PC-9 (cell line): ENCODE measurements at regions not wholly inside any gene's neighbourhood (a gene's known extent, or its start where the extent isn't known, plus 50 kb on each side); places are given as distances from the start of the nearest gene placed in this dataset.

Experiments
- BruUV-seq: library from RNA; stranded (reverse); fragments of 400-500 nt; replicated peaks from 2 replicates; lab custom pipeline; 2021; lab: Mats Ljungman, UMichigan
- CTCF ChIA-PET: fragments of 300-600 bp; sonication (Branson Sonifier 250); formaldehyde crosslinking; loops from one replicate; lab custom pipeline; 2022; ENCODE audit warnings: antibody characterized with exemption; lab: Charles Lee
- POLR2A ChIA-PET: fragments of 300-600 bp; sonication (Branson Sonifier 250); formaldehyde crosslinking; loops from one replicate; lab custom pipeline; 2022; ENCODE audit warnings: antibody characterized with exemption; ENCODE audit not compliant: unreplicated experiment; lab: Charles Lee
- DNase-seq, 2 experiments: peaks; one replicate each; pipeline versions ENCODE4 v3.0.0 to v3.0.0-alpha.2; 2015 to 2022; ENCODE audit warnings: mixed read lengths in 1 of 2
- H2AFZ ChIP-seq: fragments of 200-600 bp; sonication (generic); 2 replicates; pipeline ENCODE4 v1.8.1; 2017; ENCODE audit warnings: antibody characterized with exemption
- H3F3A ChIP-seq: fragments of 200-600 bp; sonication (generic); 2 replicates; pipeline ENCODE4 v1.8.1; 2017; ENCODE audit warnings: antibody characterized with exemption, mild to moderate bottlenecking, low read depth; ENCODE audit not compliant: insufficient read depth
- H3K27ac ChIP-seq: fragments of 200-600 bp; sonication (generic); 2 replicates; pipeline ENCODE4 v1.6.1; 2016; ENCODE audit warnings: mixed run types
- H3K27me3 ChIP-seq: fragments of 200-600 bp; sonication (generic); 2 replicates; pipeline ENCODE4 v1.6.1; 2016; ENCODE audit warnings: low read depth, mixed run types; ENCODE audit not compliant: insufficient read depth
- H3K36me3 ChIP-seq: fragments of 200-600 bp; sonication (generic); 2 replicates; pipeline ENCODE4 v1.6.1; 2016; ENCODE audit warnings: low read depth, mixed run types
- H3K4me1 ChIP-seq: fragments of 200-600 bp; sonication (generic); replicated peaks from 2 replicates; pipeline ENCODE4 v1.6.1; 2016; ENCODE audit warnings: mixed run types; ENCODE audit not compliant: insufficient read depth
- H3K4me2 ChIP-seq: fragments of 200-600 bp; sonication (generic); 2 replicates; pipeline ENCODE4 v1.6.1; 2017; ENCODE audit warnings: mixed run types
- H3K4me3 ChIP-seq: fragments of 200-600 bp; sonication (generic); 2 replicates; pipeline ENCODE4 v1.6.1; 2016; ENCODE audit warnings: mixed run types
- H3K79me2 ChIP-seq: fragments of 200-600 bp; sonication (generic); 2 replicates; pipeline ENCODE4 v1.6.1; 2017; ENCODE audit warnings: low read depth, mixed run types
- H3K9me2 ChIP-seq: fragments of 200-600 bp; sonication (generic); 2 replicates; pipeline ENCODE4 v1.8.1; 2017; ENCODE audit warnings: mild to moderate bottlenecking; ENCODE audit not compliant: insufficient read depth
- H3K9me3 ChIP-seq: fragments of 200-600 bp; sonication (generic); 2 replicates; pipeline ENCODE4 v1.8.1; 2016; ENCODE audit warnings: low read depth; ENCODE audit not compliant: insufficient read depth
- H4K20me1 ChIP-seq: fragments of 200-600 bp; sonication (generic); 2 replicates; pipeline ENCODE4 v1.8.1; 2017; ENCODE audit not compliant: insufficient read depth
- CTCF ChIP-seq: fragments of 200-600 bp; sonication (generic); conservative IDR thresholded peaks from 2 replicates; pipeline ENCODE4 v1.6.1; 2017; ENCODE audit warnings: mixed run types, antibody characterized with exemption, mild to moderate bottlenecking, moderate library complexity
- EZH2 ChIP-seq: fragments of 200-600 bp; sonication (generic); IDR thresholded peaks from 2 replicates; pipeline ENCODE4 v1.8.0; 2017; ENCODE audit warnings: antibody characterized with exemption, low read depth
- intact Hi-C: fragments of 100-400 bp; cut with micrococcal nuclease; formaldehyde crosslinking; loops from one replicate; pipeline ENCODE4 v1.10.0; 2022; ENCODE audit not compliant: unreplicated experiment

GRCh38 chr7:47039089-47039648, 542.7 kb downstream of the TNS3 start:
- POLR2A ChIA-PET: no interaction called here

DNA sequence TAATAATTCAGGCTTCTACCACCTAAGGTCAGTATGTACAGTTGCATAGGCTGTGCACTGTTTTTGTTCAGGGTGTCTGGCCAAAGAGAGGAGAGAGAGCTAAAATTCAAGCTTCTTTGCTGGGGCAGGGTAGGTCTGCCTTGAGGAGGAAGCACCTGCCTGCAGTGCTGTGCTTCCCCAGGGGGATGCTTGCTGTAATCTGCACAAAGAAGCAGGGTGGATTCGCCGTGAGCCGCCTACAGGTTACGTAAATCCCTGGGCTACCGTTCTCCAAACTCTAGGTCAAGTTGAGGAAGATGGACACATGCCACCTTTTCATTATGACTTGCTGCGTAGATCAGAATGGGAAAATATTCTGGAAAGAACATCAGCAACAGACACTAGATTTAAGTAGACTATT, 543.3 kb downstream of the TNS3 start:
- Histone ChIP-seq H3K79me2 (no peaks in the 10 kb centered on the region), H3K4me3 (no peak overlapping the region), H3K4me2 (no peak overlapping the region), H3F3A (no peaks in the 10 kb centered on the region), H3K4me1 (no peaks in the 10 kb centered on the region), H2AFZ (no peak overlapping the region), H3K9me2 (no peaks in the 10 kb centered on the region), H3K36me3 (no peaks in the 10 kb centered on the region), H3K27me3 (no peaks in the 10 kb centered on the region), H3K9me3 (no peaks in the 10 kb centered on the region), H4K20me1 (no peaks in the 10 kb centered on the region), H3K27ac (no peak overlapping the region)
- BruUV-seq: no TSS peak
- no peak for DNase-seq
- CTCF ChIA-PET: no interaction called here
- intact Hi-C loops: no loop called here
- POLR2A ChIA-PET: no interaction called here
- TF ChIP-seq CTCF: no peak
- TF ChIP-seq EZH2: no peak

More at GRCh38 chr7:47039089-47039648, 542.7 kb downstream of the TNS3 start:
- H3K4me2 ChIP-seq: no peak overlapping the region
- intact Hi-C loops: no loop called here
- no peaks in the 10 kb centered on the region for H3K9me2 ChIP-seq
- DNase-seq: no peak
- no peaks in the 10 kb centered on the region for H3K9me3 ChIP-seq
- no peaks in the 10 kb centered on the region for H3K4me1 ChIP-seq
- CTCF ChIA-PET: no interaction called here
- H3K79me2 ChIP-seq: no peaks in the 10 kb centered on the region
- no peak overlapping the region for H3K4me3 ChIP-seq
- TF ChIP-seq CTCF (no peak), EZH2 (no peak)
- no peaks in the 10 kb centered on the region for H4K20me1 ChIP-seq
- BruUV-seq: no TSS peak
- H3K27me3 ChIP-seq: no peaks in the 10 kb centered on the region
- H3K27ac ChIP-seq: no peak overlapping the region
- H2AFZ ChIP-seq: no peak overlapping the region
- no peaks in the 10 kb centered on the region for H3K36me3 ChIP-seq
- no peaks in the 10 kb centered on the region for H3F3A ChIP-seq

GRCh38 chr7:47037607-47038006, 544.3 kb downstream of the TNS3 start:
- no peaks in the 10 kb centered on the region for H3K36me3 ChIP-seq
- TF ChIP-seq EZH2 (no peak), CTCF (no peak)
- no peaks in the 10 kb centered on the region for H3K9me2 ChIP-seq
- no peaks in the 10 kb centered on the region for H3K4me1 ChIP-seq
- H3F3A ChIP-seq: no peaks in the 10 kb centered on the region
- no peaks in the 10 kb centered on the region for H3K79me2 ChIP-seq
- no peak overlapping the region for H2AFZ ChIP-seq
- no peak for DNase-seq
- BruUV-seq: no TSS peak
- H4K20me1 ChIP-seq: no peaks in the 10 kb centered on the region
- H3K9me3 ChIP-seq: no peaks in the 10 kb centered on the region
- H3K4me3 ChIP-seq: no peak overlapping the region
- no peak overlapping the region for H3K4me2 ChIP-seq
- intact Hi-C loops: no loop called here
- POLR2A ChIA-PET: no interaction called here
- CTCF ChIA-PET: no interaction called here
- no peak overlapping the region for H3K27ac ChIP-seq
- H3K27me3 ChIP-seq: no peaks in the 10 kb centered on the region
